ENCODE measurements at regions not wholly inside any gene's neighbourhood (a gene's known extent, or its start where the extent isn't known, plus 50 kb on each side); places are given as distances from the start of the nearest gene placed in this dataset.

GRCh38 chr3:135487261-135487660 lies 478.3 kb upstream of the PPP2R3A start:
- H3K27ac ChIP-seq (ENCODE audit: low read length): no peak overlapping the region
- H3K4me1 ChIP-seq (ENCODE audit: control insufficient read depth, insufficient read depth, low read length): no peaks in the 10 kb centered on the region
- H3K27me3 ChIP-seq (ENCODE audit: control insufficient read depth, insufficient read depth): no peaks in the 10 kb centered on the region
- intact Hi-C loops (cut with DNase I): no loop called here
- DNase-seq (no peak), ATAC-seq (no peak)
- H3K4me3 ChIP-seq (ENCODE audit: low read length): no peak overlapping the region
- 45% methylated on average over 2 of the region's 2 CpGs for WGBS
- H3K9me3 ChIP-seq (ENCODE audit: control insufficient read depth, low read length): no peaks in the 10 kb centered on the region

GRCh38 chr3:135490219-135490915 lies 475.2 kb upstream of the PPP2R3A start:
- 65% methylated on average over 4 of the region's 4 CpGs for WGBS
- no peak overlapping the region for H3K27ac ChIP-seq (ENCODE audit: low read length)
- intact Hi-C loops (cut with DNase I): no loop called here
- DNase-seq: no peak
- no peak overlapping the region for H3K4me3 ChIP-seq (ENCODE audit: low read length)
- H3K27me3 ChIP-seq (ENCODE audit: control insufficient read depth, insufficient read depth): no peaks in the 10 kb centered on the region
- H3K4me1 ChIP-seq (ENCODE audit: control insufficient read depth, insufficient read depth, low read length): no peaks in the 10 kb centered on the region
- ATAC-seq: no peak
- no peaks in the 10 kb centered on the region for H3K9me3 ChIP-seq (ENCODE audit: control insufficient read depth, low read length)

- 67% methylated on average over 5 of the region's 5 CpGs for WGBS
- DNase-seq: no peak
- intact Hi-C loops (cut with DNase I): no loop called here
- no peaks in the 10 kb centered on the region for H3K4me1 ChIP-seq (ENCODE audit: control insufficient read depth, insufficient read depth, low read length)
- no peak overlapping the region for H3K4me3 ChIP-seq (ENCODE audit: low read length)
- ATAC-seq: no peak
- H3K27ac ChIP-seq (ENCODE audit: low read length): no peak overlapping the region
- no peaks in the 10 kb centered on the region for H3K9me3 ChIP-seq (ENCODE audit: control insufficient read depth, low read length)
- H3K27me3 ChIP-seq (ENCODE audit: control insufficient read depth, insufficient read depth): no peaks in the 10 kb centered on the region
Observed at GRCh38 chr3:135491491-135492205, 473.9 kb upstream of the PPP2R3A start.

GRCh38 chr3:135495891-135496290 lies 469.6 kb upstream of the PPP2R3A start:
- intact Hi-C loops (cut with DNase I): no loop called here
- H3K4me1 ChIP-seq (ENCODE audit: control insufficient read depth, insufficient read depth, low read length): no peaks in the 10 kb centered on the region
- no peak overlapping the region for H3K27ac ChIP-seq (ENCODE audit: low read length)
- no peak for DNase-seq
- no peak for ATAC-seq
- H3K9me3 ChIP-seq (ENCODE audit: control insufficient read depth, low read length): no peaks in the 10 kb centered on the region
- no peaks in the 10 kb centered on the region for H3K27me3 ChIP-seq (ENCODE audit: control insufficient read depth, insufficient read depth)
- 69% methylated on average over 3 of the region's 3 CpGs for WGBS
- H3K4me3 ChIP-seq (ENCODE audit: low read length): no peak overlapping the region

DNA sequence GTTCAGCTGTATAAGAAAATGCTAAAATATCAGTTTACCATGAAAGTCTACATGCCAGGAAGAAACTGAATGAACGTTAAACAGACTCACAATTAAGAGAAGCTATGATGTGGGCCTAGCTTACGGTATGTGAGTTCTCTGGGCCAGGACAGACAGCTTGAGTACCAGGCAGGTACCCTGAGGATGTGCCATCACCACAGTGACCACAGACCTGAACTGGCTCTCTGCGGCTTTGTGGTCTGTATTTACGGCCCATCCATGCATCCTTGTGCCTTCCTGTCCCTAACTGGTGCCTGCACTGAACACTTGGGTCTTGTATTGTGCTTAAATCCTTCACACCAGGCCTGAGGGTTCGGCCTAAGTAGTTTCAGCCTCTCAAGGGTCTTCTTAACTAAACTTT lies 467.5 kb upstream of the PPP2R3A start:
- intact Hi-C loops (cut with DNase I): no loop called here
- Histone ChIP-seq H3K4me1 (ENCODE audit: control insufficient read depth, insufficient read depth, low read length) (no peaks in the 10 kb centered on the region), H3K27me3 (ENCODE audit: control insufficient read depth, insufficient read depth) (no peaks in the 10 kb centered on the region), H3K9me3 (ENCODE audit: control insufficient read depth, low read length) (no peaks in the 10 kb centered on the region), H3K4me3 (ENCODE audit: low read length) (no peak overlapping the region), H3K27ac (ENCODE audit: low read length) (no peak overlapping the region)
- ATAC-seq: no peak
- WGBS: 80% methylated on average over 5 of the region's 5 CpGs
- no peak for DNase-seq

- Histone ChIP-seq H3K9me3 (ENCODE audit: control insufficient read depth, low read length) (no peaks in the 10 kb centered on the region), H3K4me3 (ENCODE audit: low read length) (no peak overlapping the region), H3K4me1 (ENCODE audit: control insufficient read depth, insufficient read depth, low read length) (no peaks in the 10 kb centered on the region), H3K27ac (ENCODE audit: low read length) (no peak overlapping the region), H3K27me3 (ENCODE audit: control insufficient read depth, insufficient read depth) (no peaks in the 10 kb centered on the region)
- intact Hi-C loops (cut with DNase I): no loop called here
- no peak for DNase-seq
- 96% methylated on average over 2 of the region's 2 CpGs for WGBS
- no peak for ATAC-seq
Observed at GRCh38 chr3:135499426-135499825, 466.1 kb upstream of the PPP2R3A start.

GRCh38 chr3:135500034-135500433 lies 465.5 kb upstream of the PPP2R3A start:
- intact Hi-C loops (cut with DNase I): loop anchor here (5.0 to 10.0 kb wide), 3 partner anchors 395 to 703 kb away; partner anchors contain the start of gene EPHB1 (in 3 of the 4)
- no peak overlapping the region for H3K27ac ChIP-seq (ENCODE audit: low read length)
- H3K4me3 ChIP-seq (ENCODE audit: low read length): no peak overlapping the region
- no peaks in the 10 kb centered on the region for H3K4me1 ChIP-seq (ENCODE audit: control insufficient read depth, insufficient read depth, low read length)
- ATAC-seq (no peak), DNase-seq (no peak)
- WGBS: 84% methylated on average over 3 of the region's 3 CpGs
- no peaks in the 10 kb centered on the region for H3K27me3 ChIP-seq (ENCODE audit: control insufficient read depth, insufficient read depth)
- no peaks in the 10 kb centered on the region for H3K9me3 ChIP-seq (ENCODE audit: control insufficient read depth, low read length)

DNA sequence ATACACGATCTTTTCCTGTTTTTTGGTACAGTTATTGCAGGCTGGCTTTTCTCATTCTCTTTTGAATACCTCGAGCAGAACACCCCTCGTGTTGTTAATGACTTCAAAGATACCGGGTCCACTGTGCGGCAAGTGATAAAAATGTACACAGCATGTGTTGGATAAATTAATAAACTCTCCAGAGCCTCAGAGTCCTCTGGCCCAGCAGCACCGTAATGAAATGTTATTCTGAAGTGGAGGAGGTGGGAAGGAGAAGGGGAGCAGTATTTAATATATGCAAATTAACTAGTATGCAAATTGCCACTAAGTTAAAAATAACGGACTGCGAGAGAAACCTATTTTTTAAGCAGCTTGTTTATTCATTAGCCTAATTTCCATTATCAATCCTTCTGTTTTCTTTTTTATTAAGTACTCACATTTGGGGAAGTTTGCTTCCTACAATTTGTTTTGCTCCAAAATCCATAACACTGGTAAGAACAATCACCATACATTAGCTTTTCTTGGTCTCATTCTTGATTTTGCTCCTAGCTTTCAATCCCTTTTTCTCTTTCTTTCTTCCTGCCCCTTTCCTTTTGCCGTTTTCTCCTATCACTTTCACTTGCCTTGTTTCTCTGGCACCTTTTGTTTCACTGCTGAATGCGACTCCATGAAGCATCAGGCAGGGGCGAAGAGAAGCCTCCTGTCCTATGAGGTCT lies 462.3 kb upstream of the PPP2R3A start:
- ATAC-seq: no peak
- intact Hi-C loops (cut with DNase I): loop anchor here (5.0 to 10.0 kb wide), 3 partner anchors 392 to 706 kb away; partner anchors contain the start of gene EPHB1 (in 3 of the 4)
- H3K9me3 ChIP-seq (ENCODE audit: control insufficient read depth, low read length): no peaks in the 10 kb centered on the region
- 53% methylated on average over 11 of the region's 11 CpGs for WGBS
- no peaks in the 10 kb centered on the region for H3K27me3 ChIP-seq (ENCODE audit: control insufficient read depth, insufficient read depth)
- no peaks in the 10 kb centered on the region for H3K4me1 ChIP-seq (ENCODE audit: control insufficient read depth, insufficient read depth, low read length)
- no peak for DNase-seq
- H3K4me3 ChIP-seq (ENCODE audit: low read length): no peak overlapping the region
- H3K27ac ChIP-seq (ENCODE audit: low read length): no peak overlapping the region

GRCh38 chr3:135503760-135504686 lies 461.5 kb upstream of the PPP2R3A start:
- intact Hi-C loops (cut with DNase I): loop anchor here (5.0 to 10.0 kb wide), 3 partner anchors 391 to 707 kb away; partner anchors contain the start of gene EPHB1 (in 3 of the 4)
- 27% methylated on average over 18 of the region's 18 CpGs for WGBS
- H3K27ac ChIP-seq (ENCODE audit: low read length): no peak overlapping the region
- peak; percentile 71 to 82 for ATAC-seq
- H3K9me3 ChIP-seq (ENCODE audit: control insufficient read depth, low read length): no peaks in the 10 kb centered on the region
- H3K4me1 ChIP-seq (ENCODE audit: control insufficient read depth, insufficient read depth, low read length): no peaks in the 10 kb centered on the region
- H3K4me3 ChIP-seq (ENCODE audit: low read length): no peak overlapping the region
- DNase-seq: peak; percentile 44 to 86 (median 81)
- no peaks in the 10 kb centered on the region for H3K27me3 ChIP-seq (ENCODE audit: control insufficient read depth, insufficient read depth)
